ENCODE measurements at regions not wholly inside any gene's neighbourhood (a gene's known extent, or its start where the extent isn't known, plus 50 kb on each side); places are given as distances from the start of the nearest gene placed in this dataset.

GRCh38 chr2:199197448-199197847, 260.3 kb downstream of the SATB2 start:
- TF ChIP-seq FOXM1 (IDR thresholded peaks at IDR 0.05; ENCODE audit: borderline replicate concordance, low read depth) = no peak
- no peak for TF ChIP-seq RAD21 (IDR thresholded peaks at IDR 0.05; ENCODE audit: low read depth)
- TF ChIP-seq CREB1 (IDR thresholded peaks at IDR 0.05; ENCODE audit: low read depth) = no peak
- TF ChIP-seq EP300 (IDR thresholded peaks at IDR 0.05; ENCODE audit: borderline replicate concordance) = no peak
- no peak for TF ChIP-seq YY1 (IDR thresholded peaks at IDR 0.05; ENCODE audit: low read depth)
- TF ChIP-seq ZBTB7A (IDR thresholded peaks at IDR 0.05; ENCODE audit: low read depth) = no peak
- TF ChIP-seq TEAD4 (IDR thresholded peaks at IDR 0.05) = no peak
- no peak for TF ChIP-seq USF1 (IDR thresholded peaks at IDR 0.05)
- TF ChIP-seq EGR1 (IDR thresholded peaks at IDR 0.05) = no peak
- TF ChIP-seq TCF12 (IDR thresholded peaks at IDR 0.05; ENCODE audit: low read depth) = no peak
- TF ChIP-seq CEBPB (IDR thresholded peaks at IDR 0.05) = no peak

DNA sequence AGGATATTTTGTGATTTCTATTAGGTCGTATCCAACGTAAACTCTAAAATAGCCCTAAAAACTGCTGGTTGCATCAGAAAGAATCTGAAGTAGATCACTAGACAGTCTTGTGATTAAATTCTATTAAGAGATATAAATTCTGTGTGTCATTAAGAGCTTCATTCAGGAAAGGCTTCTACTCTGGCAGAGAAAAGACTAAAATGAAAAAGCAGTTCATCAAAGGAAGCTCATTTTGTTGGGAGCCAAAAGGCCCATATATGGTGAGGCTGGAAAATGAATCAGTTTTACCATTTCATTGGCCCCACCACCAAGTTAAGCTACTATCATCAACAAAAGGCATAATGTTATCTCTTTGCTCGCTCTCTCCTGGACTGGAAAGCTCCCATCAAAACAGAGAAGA, 261.1 kb downstream of the SATB2 start:
- no peak for TF ChIP-seq YY1 (IDR thresholded peaks at IDR 0.05; ENCODE audit: low read depth)
- TF ChIP-seq TEAD4 (IDR thresholded peaks at IDR 0.05) = no peak
- no peak for TF ChIP-seq NFIC (IDR thresholded peaks at IDR 0.05)
- no peak for TF ChIP-seq TAF1 (IDR thresholded peaks at IDR 0.05; ENCODE audit: low read depth)
- TF ChIP-seq EGR1 (IDR thresholded peaks at IDR 0.05) = no peak
- no peak for TF ChIP-seq MAX (IDR thresholded peaks at IDR 0.05)
- no peak for TF ChIP-seq EP300 (IDR thresholded peaks at IDR 0.05; ENCODE audit: borderline replicate concordance)

GRCh38 chr2:199195927-199196502, 261.7 kb downstream of the SATB2 start:
- no peak for TF ChIP-seq TEAD4 (IDR thresholded peaks at IDR 0.05)
- no peak for TF ChIP-seq MAX (IDR thresholded peaks at IDR 0.05)
- TF ChIP-seq, protein P1, sequence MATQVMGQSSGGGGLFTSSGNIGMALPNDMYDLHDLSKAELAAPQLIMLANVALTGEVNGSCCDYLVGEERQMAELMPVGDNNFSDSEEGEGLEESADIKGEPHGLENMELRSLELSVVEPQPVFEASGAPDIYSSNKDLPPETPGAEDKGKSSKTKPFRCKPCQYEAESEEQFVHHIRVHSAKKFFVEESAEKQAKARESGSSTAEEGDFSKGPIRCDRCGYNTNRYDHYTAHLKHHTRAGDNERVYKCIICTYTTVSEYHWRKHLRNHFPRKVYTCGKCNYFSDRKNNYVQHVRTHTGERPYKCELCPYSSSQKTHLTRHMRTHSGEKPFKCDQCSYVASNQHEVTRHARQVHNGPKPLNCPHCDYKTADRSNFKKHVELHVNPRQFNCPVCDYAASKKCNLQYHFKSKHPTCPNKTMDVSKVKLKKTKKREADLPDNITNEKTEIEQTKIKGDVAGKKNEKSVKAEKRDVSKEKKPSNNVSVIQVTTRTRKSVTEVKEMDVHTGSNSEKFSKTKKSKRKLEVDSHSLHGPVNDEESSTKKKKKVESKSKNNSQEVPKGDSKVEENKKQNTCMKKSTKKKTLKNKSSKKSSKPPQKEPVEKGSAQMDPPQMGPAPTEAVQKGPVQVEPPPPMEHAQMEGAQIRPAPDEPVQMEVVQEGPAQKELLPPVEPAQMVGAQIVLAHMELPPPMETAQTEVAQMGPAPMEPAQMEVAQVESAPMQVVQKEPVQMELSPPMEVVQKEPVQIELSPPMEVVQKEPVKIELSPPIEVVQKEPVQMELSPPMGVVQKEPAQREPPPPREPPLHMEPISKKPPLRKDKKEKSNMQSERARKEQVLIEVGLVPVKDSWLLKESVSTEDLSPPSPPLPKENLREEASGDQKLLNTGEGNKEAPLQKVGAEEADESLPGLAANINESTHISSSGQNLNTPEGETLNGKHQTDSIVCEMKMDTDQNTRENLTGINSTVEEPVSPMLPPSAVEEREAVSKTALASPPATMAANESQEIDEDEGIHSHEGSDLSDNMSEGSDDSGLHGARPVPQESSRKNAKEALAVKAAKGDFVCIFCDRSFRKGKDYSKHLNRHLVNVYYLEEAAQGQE (IDR thresholded peaks at IDR 0.05; ENCODE audit: low read depth) = no peak

- TF ChIP-seq CREB1 (IDR thresholded peaks at IDR 0.05; ENCODE audit: low read depth) (no peak), TCF12 (IDR thresholded peaks at IDR 0.05; ENCODE audit: low read depth) (no peak), RAD21 (IDR thresholded peaks at IDR 0.05; ENCODE audit: low read depth) (no peak), EP300 (IDR thresholded peaks at IDR 0.05; ENCODE audit: borderline replicate concordance) (no peak), MAX (IDR thresholded peaks at IDR 0.05) (no peak), YY1 (IDR thresholded peaks at IDR 0.05; ENCODE audit: low read depth) (no peak), FOXM1 (IDR thresholded peaks at IDR 0.05; ENCODE audit: borderline replicate concordance, low read depth) (no peak), EGR1 (IDR thresholded peaks at IDR 0.05) (no peak), TAF1 (IDR thresholded peaks at IDR 0.05; ENCODE audit: low read depth) (no peak), TEAD4 (IDR thresholded peaks at IDR 0.05) (no peak), NFIC (IDR thresholded peaks at IDR 0.05) (no peak), USF1 (IDR thresholded peaks at IDR 0.05) (no peak), ZBTB7A (IDR thresholded peaks at IDR 0.05; ENCODE audit: low read depth) (no peak), CEBPB (IDR thresholded peaks at IDR 0.05) (no peak)
- TF ChIP-seq, protein P1 (IDR thresholded peaks at IDR 0.05; ENCODE audit: low read depth) = no peak
These were observed 266.3 kb downstream of the SATB2 start for GRCh38 chr2:199191461-199191860.

DNA sequence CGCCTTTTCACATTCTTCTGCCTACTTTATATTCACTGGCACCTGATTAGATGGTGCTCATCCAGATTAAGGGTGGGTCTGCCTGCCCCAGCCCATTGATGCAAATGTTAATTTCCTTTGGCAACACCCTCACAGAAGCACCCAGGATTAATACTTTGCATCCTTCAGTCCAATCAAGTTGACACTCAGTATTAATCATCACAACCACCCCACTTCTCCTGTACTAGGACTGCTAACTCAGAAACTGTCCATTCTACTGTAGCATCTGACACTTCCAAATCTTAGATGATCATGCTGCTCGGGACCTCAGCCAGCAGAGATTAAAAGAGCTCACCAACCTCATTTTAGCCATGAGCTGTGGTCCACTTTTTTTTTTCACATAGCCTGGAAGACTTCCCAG, 268.5 kb downstream of the SATB2 start:
- TF ChIP-seq YY1 (IDR thresholded peaks at IDR 0.05; ENCODE audit: low read depth) = no peak
- TF ChIP-seq EGR1 (IDR thresholded peaks at IDR 0.05) = no peak
- TF ChIP-seq RAD21 (IDR thresholded peaks at IDR 0.05; ENCODE audit: low read depth) = no peak
- no peak for TF ChIP-seq FOXM1 (IDR thresholded peaks at IDR 0.05; ENCODE audit: borderline replicate concordance, low read depth)
- TF ChIP-seq EP300 (IDR thresholded peaks at IDR 0.05; ENCODE audit: borderline replicate concordance) = no peak
- no peak for TF ChIP-seq TAF1 (IDR thresholded peaks at IDR 0.05; ENCODE audit: low read depth)
- TF ChIP-seq MAX (IDR thresholded peaks at IDR 0.05) = no peak
- TF ChIP-seq, protein P1 (IDR thresholded peaks at IDR 0.05; ENCODE audit: low read depth) = no peak
- TF ChIP-seq TEAD4 (IDR thresholded peaks at IDR 0.05) = no peak
- TF ChIP-seq USF1 (IDR thresholded peaks at IDR 0.05) = no peak
- no peak for TF ChIP-seq TCF12 (IDR thresholded peaks at IDR 0.05; ENCODE audit: low read depth)
- no peak for TF ChIP-seq ZBTB7A (IDR thresholded peaks at IDR 0.05; ENCODE audit: low read depth)
- TF ChIP-seq CEBPB (IDR thresholded peaks at IDR 0.05) = no peak
- TF ChIP-seq NFIC (IDR thresholded peaks at IDR 0.05) = no peak
- no peak for TF ChIP-seq CREB1 (IDR thresholded peaks at IDR 0.05; ENCODE audit: low read depth)

Data from Ishikawa (cell line).